Stomach (tissue), 8 donors: ENCODE measurements at regions not wholly inside any gene's neighbourhood (a gene's known extent, or its start where the extent isn't known, plus 50 kb on each side); places are given as distances from the start of the nearest gene placed in this dataset.

Source experiments
- DNase-seq, 2 donors: peaks; one replicate each; pipeline versions ENCODE4 v3.0.0 to v3.0.0-alpha.2; 2013 to 2019
- H3K27ac ChIP-seq, 5 donors: fragments of 200-600 bp in 4 of 5; sonication (generic) in 4 of 5; one replicate each; pipeline ENCODE4 v1.5.1; 2013 to 2019; ENCODE audit warnings: mild to moderate bottlenecking in 1 of 5, moderate library complexity in 1 of 5
- H3K27me3 ChIP-seq, 3 donors: fragments of 200-600 bp; sonication (generic); one replicate each; pipeline ENCODE4 v1.5.1; 2017 to 2019; ENCODE audit warnings: mixed run types in 1 of 3
- H3K36me3 ChIP-seq, 4 donors: fragments of 200-600 bp; sonication (generic); 1 replicate in 3 of 4; 2 replicates in 1 of 4; pipeline ENCODE4 v1.5.1; 2016 to 2019
- H3K4me1 ChIP-seq, 4 donors: fragments of 200-600 bp; sonication (generic); one replicate each; pipeline ENCODE4 v1.5.1; 2016 to 2019
- H3K4me3 ChIP-seq, 4 donors: fragments of 200-600 bp; sonication (generic) in 3 of 4; one replicate each; pipeline ENCODE4 v1.5.1; 2016 to 2019; ENCODE audit warnings: mild to moderate bottlenecking in 1 of 4
- H3K9me3 ChIP-seq, 4 donors: fragments of 200-600 bp; sonication (generic); one replicate each; pipeline ENCODE4 v1.5.1; 2016 to 2019
- CTCF ChIP-seq, 7 experiments: fragments of 450-650 bp in 4 of 7; fragments of 200-600 bp in 3 of 7; sonication (generic) in 3 of 7; IDR thresholded peaks; one replicate each; pipeline ENCODE4 v1.5.1; 2016 to 2019; ENCODE audit warnings: antibody characterized with exemption in 7 of 7, control low read depth in 2 of 7, mild to moderate bottlenecking in 1 of 7
- EP300 ChIP-seq: sonication (generic); formaldehyde crosslinking; IDR thresholded peaks from one replicate; pipeline ENCODE4 v1.6.1; 2017; ENCODE audit warnings: antibody characterized with exemption
- POLR2A ChIP-seq, 4 donors: fragments of 450-650 bp; IDR thresholded peaks; one replicate each; pipeline ENCODE4 v1.6.1; 2016; ENCODE audit warnings: antibody characterized with exemption in 4 of 4, control low read depth in 2 of 4, mild to moderate bottlenecking in 1 of 4, moderate library complexity in 1 of 4
- POLR2AphosphoS5 ChIP-seq, 3 donors: sonication (generic); formaldehyde crosslinking; IDR thresholded peaks; one replicate each; pipeline ENCODE4 v1.6.1; 2016; ENCODE audit warnings: antibody characterized with exemption in 3 of 3
- WGBS, 5 donors: extraction: QIAGEN DNeasy Blood & Tissue Kit in 3 of 5; methylation state at CpG; one replicate each; pipeline versions ENCODE4 v1.1.5 to v1.1.7; 2013 to 2018; 5-methylcytosine and 5-hydroxymethylcytosine counted together
- intact Hi-C: fragments of 100-400 bp; cut with DNase I; formaldehyde crosslinking; loops from one replicate; pipeline ENCODE4 v1.15.1; 2023; ENCODE audit warnings: low total_unique reads
- donor health status: healthy with polysubstance abuse.
- donor health status: Bipolar disorder and iron deficiency.
- donor health status: healthy.

DNA sequence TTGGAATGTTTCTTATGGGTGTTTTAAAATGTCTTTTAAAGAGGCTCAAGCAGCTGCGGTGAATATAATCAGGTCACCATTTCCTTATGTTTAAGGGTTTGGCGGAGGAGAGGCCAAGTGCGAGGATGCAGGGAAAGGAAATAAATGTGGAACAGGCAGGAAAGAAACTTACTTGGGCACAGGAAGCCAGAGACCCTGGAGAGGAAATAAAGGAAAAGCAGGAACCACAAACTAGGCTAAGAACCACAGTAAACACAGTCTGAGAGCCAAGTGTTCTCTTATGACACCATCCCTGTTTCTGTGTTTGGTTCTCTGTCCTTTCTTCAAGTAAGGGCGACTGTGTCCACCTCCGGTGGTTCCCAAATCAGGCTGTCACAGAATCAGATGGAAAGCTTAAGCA, 166.5 kb downstream of the C9orf152 start:
- H3K27ac ChIP-seq: peak overlapping the region in 3 of 5 donors; percentile 11 to 48 (median 25)
- intact Hi-C loops: no loop called here

DNA sequence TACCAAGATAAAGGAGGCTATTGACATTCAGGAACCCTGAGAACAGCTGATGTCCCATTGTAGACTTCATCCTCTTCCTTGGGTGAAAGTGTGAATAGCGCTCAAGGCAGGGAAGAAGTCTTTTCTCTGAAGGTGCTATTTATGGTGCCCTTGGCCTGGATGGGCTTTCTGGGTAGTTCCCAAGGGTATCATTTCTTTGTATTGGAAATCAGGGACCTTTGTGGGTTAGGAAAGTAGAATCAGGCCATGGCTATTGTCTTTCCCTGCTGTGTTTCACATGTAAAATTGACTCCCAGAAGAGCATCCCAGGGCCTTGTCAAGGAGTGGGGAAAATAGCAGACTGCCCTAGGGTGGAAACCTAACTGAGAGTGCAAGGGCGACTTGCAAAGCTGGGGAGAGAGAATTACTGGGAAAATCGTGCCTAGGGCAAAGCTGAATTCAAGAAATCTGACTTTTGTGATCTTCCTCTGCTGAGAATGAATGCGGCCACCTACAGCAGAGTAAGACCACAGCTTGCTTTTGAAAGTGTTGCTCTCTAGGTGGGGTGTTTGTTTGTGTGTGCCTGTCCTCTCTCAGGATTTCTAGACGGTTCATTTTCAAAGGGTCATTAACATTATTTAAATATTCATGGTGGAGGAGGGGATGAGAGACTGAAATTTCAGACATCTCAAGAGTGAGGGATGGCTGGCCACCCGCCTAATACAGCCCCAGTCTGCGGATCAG, 160.6 kb downstream of the C9orf152 start:
- WGBS, 5 donors: 48 to 63% (median 55%) methylated on average over 7 of the region's 7 CpGs
- intact Hi-C loops: no loop called here
- Histone ChIP-seq H3K9me3 (no peaks in the 10 kb centered on the region), H3K27me3 (peaks cover 0 to 37% (median 25%) of the 10 kb centered on the region in 3 donors), H3K4me1 (peaks cover 16 to 43% (median 35%) of the 10 kb centered on the region in 4 donors), H3K36me3 (no peaks in the 10 kb centered on the region), H3K4me3 (peak overlapping the region; percentile 66 to 74 (median 70)), H3K27ac (peak overlapping the region in 3 of 5 donors; percentile 2 to 88 (median 83))
- TF ChIP-seq POLR2A (IDR thresholded peaks at IDR 0.05) (no peak), POLR2AphosphoS5 (IDR thresholded peaks at IDR 0.05) (no peak), EP300 (no peak), CTCF (IDR thresholded peaks at IDR 0.05) (no peak)
- DNase-seq: no peak

More for the DNA sequence above, 166.5 kb downstream of the C9orf152 start:
- no peak overlapping the region for H3K4me3 ChIP-seq
- WGBS, 5 donors: 59 to 80% (median 69%) methylated on average over 5 of the region's 5 CpGs
- DNase-seq: no peak
- H3K4me1 ChIP-seq: peaks cover 0 to 8% (median 0%) of the 10 kb centered on the region in 4 donors
- H3K36me3 ChIP-seq: no peaks in the 10 kb centered on the region
- no peak for TF ChIP-seq POLR2AphosphoS5 (IDR thresholded peaks at IDR 0.05)
- H3K27me3 ChIP-seq: no peaks in the 10 kb centered on the region
- H3K9me3 ChIP-seq: no peaks in the 10 kb centered on the region

- peak overlapping the region in 3 of 5 donors; percentile 2 to 88 (median 83) for H3K27ac ChIP-seq
- WGBS, 5 donors: 3 to 11% (median 7%) methylated on average over 26 to 27 of the region's 27 CpGs
- DNase-seq: peak in 1 of 2 donors; percentile 55
- H3K27me3 ChIP-seq: peaks cover 0 to 37% (median 25%) of the 10 kb centered on the region in 3 donors
- H3K4me1 ChIP-seq: peaks cover 16 to 43% (median 35%) of the 10 kb centered on the region in 4 donors
- intact Hi-C loops: no loop called here
- no peaks in the 10 kb centered on the region for H3K9me3 ChIP-seq
- no peaks in the 10 kb centered on the region for H3K36me3 ChIP-seq
- peak overlapping the region; percentile 66 to 74 (median 70) for H3K4me3 ChIP-seq
- TF ChIP-seq EP300 (no peak), POLR2A (IDR thresholded peaks at IDR 0.05) (no peak), CTCF (IDR thresholded peaks at IDR 0.05) (no peak), POLR2AphosphoS5 (IDR thresholded peaks at IDR 0.05) (no peak)
Measured at GRCh38 chr9:110047955-110048402, 160.0 kb downstream of the C9orf152 start.

- Histone ChIP-seq H3K36me3 (no peaks in the 10 kb centered on the region), H3K27me3 (peaks cover 0 to 37% (median 25%) of the 10 kb centered on the region in 3 donors), H3K4me3 (peak overlapping the region; percentile 66 to 74 (median 70)), H3K27ac (peak overlapping the region; percentile 74 to 88 (median 77)), H3K9me3 (no peaks in the 10 kb centered on the region), H3K4me1 (peaks cover 16 to 43% (median 35%) of the 10 kb centered on the region in 4 donors)
- 0 to 3% (median 1%) methylated on average over 28 to 42 of the region's 42 CpGs for WGBS, 5 donors
- intact Hi-C loops: no loop called here
- DNase-seq: peak; percentile 73 to 93
- no peak for TF ChIP-seq EP300
- TF ChIP-seq CTCF (IDR thresholded peaks at IDR 0.05): no peak
- peak in 2 of 3 donors; percentile 68 to 73 for TF ChIP-seq POLR2AphosphoS5 (IDR thresholded peaks at IDR 0.05)
Measured at GRCh38 chr9:110048403-110048975, 159.5 kb downstream of the C9orf152 start.
